ENCODE measurements at regions not wholly inside any gene's neighbourhood (a gene's known extent, or its start where the extent isn't known, plus 50 kb on each side); places are given as distances from the start of the nearest gene placed in this dataset.

- TF ChIP-seq EZH2 (IDR thresholded peaks at IDR 0.05; ENCODE audit: low read length, missing control alignments) = no peak
- TF ChIP-seq, protein P1, sequence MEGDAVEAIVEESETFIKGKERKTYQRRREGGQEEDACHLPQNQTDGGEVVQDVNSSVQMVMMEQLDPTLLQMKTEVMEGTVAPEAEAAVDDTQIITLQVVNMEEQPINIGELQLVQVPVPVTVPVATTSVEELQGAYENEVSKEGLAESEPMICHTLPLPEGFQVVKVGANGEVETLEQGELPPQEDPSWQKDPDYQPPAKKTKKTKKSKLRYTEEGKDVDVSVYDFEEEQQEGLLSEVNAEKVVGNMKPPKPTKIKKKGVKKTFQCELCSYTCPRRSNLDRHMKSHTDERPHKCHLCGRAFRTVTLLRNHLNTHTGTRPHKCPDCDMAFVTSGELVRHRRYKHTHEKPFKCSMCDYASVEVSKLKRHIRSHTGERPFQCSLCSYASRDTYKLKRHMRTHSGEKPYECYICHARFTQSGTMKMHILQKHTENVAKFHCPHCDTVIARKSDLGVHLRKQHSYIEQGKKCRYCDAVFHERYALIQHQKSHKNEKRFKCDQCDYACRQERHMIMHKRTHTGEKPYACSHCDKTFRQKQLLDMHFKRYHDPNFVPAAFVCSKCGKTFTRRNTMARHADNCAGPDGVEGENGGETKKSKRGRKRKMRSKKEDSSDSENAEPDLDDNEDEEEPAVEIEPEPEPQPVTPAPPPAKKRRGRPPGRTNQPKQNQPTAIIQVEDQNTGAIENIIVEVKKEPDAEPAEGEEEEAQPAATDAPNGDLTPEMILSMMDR (conservative IDR thresholded peaks at IDR 0.05 in 1 of 2, IDR thresholded peaks at IDR 0.05 in 1 of 2; ENCODE audit: low read depth in 1 of 2, low read length in 2 of 2) = no peak
Observed at GRCh38 chr5:40172721-40173120, 507.0 kb upstream of the PTGER4 start.

Data from fibroblast of lung (primary cell).